Large intestine (tissue), 3 donors: ENCODE measurements at regions not wholly inside any gene's neighbourhood (a gene's known extent, or its start where the extent isn't known, plus 50 kb on each side); places are given as distances from the start of the nearest gene placed in this dataset.
A peak's percentile ranks its signal among the peaks of the same experiment; 100 is the strongest.
"Not testable (repeated sequence)": the region's sequence is repeated elsewhere in the genome, so short reads cannot be mapped to it uniquely, and the experiment has no call there.

ENCODE experiments used
- DNase-seq, 2 donors: peaks; one replicate each; pipeline versions ENCODE4 v3.0.0 to v3.0.0-alpha.2; 2013
- H3K27ac ChIP-seq: one replicate; pipeline ENCODE4 v1.5.1; 2013; ENCODE audit warnings: low read length
- H3K27me3 ChIP-seq: 2 replicates; pipeline ENCODE4 v1.6.1; 2013; ENCODE audit warnings: low read length; ENCODE audit not compliant: control insufficient read depth, insufficient read depth
- H3K36me3 ChIP-seq: 2 replicates; pipeline ENCODE4 v1.6.1; 2013; ENCODE audit warnings: low read length; ENCODE audit not compliant: control insufficient read depth, insufficient read depth
- H3K4me1 ChIP-seq: one replicate; pipeline ENCODE4 v1.6.1; 2013; ENCODE audit warnings: low read length; ENCODE audit not compliant: control insufficient read depth, insufficient read depth
- H3K4me3 ChIP-seq: one replicate; pipeline ENCODE4 v1.5.1; 2013; ENCODE audit warnings: low read length
- H3K9me3 ChIP-seq: one replicate; pipeline ENCODE4 v1.6.1; 2013; ENCODE audit warnings: mild to moderate bottlenecking, low read depth, low read length, moderate library complexity; ENCODE audit not compliant: control insufficient read depth
- WGBS: methylation state at CpG from one replicate; pipeline ENCODE4 v1.1.5; 2013; ENCODE audit warnings: low lambda C conversion rate; ENCODE audit not compliant: insufficient coverage; 5-methylcytosine and 5-hydroxymethylcytosine counted together

DNA sequence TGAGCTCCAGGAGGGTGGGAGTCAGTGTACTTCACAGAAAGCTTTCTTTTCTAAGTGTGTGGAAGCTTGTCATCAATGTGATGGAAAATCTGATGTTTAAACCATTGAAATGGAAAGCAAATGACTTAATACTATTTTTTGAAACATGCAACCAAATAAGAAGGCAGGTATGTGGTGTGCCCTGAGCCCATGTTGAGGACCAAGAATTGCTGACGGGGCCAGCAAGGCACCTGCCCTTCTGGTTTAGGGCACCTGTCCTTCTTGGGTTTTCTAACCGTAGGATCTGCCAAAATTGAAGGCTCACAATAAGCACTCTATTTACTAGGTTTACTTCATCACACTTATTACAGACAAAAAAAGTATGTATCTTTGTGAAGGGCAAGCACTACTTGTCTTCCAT, 537.7 kb downstream of the SOCS6 start:
- no peak overlapping the region for H3K27ac ChIP-seq
- H3K36me3 ChIP-seq = no peaks in the 10 kb centered on the region
- no peak overlapping the region for H3K4me3 ChIP-seq
- DNase-seq = no peak
- no peaks in the 10 kb centered on the region for H3K4me1 ChIP-seq
- no peaks in the 10 kb centered on the region for H3K27me3 ChIP-seq
- WGBS = 75% methylated on average over 1 of the region's 2 CpGs
- H3K9me3 ChIP-seq = no peaks in the 10 kb centered on the region

- no peaks in the 10 kb centered on the region for H3K4me1 ChIP-seq
- H3K36me3 ChIP-seq = no peaks in the 10 kb centered on the region
- no peak overlapping the region for H3K27ac ChIP-seq
- no peak overlapping the region for H3K4me3 ChIP-seq
- no peak for DNase-seq
- no peaks in the 10 kb centered on the region for H3K9me3 ChIP-seq
- 100% methylated on average over 1 of the region's 3 CpGs for WGBS
- H3K27me3 ChIP-seq = no peaks in the 10 kb centered on the region
Measured at GRCh38 chr18:70822691-70823090, 533.8 kb downstream of the SOCS6 start.

DNA sequence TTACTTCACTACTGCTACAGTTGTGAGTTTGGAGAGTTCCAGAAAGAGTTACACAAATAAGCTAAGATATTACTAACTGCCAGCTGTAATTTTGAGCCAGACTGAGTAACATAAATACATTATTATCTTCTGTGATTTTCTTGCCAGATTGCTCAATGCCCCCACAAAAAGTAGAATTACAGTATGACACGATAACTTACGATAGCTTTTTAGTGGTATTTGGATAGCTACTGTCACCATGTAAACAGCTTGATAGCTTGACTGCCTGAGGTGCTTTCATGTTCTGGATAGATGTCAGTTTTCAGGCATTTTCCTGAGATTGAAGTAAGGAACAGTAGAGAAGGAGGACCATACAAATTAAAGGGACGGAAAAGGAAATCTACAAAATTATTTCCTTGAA, 533.3 kb downstream of the SOCS6 start:
- H3K36me3 ChIP-seq = no peaks in the 10 kb centered on the region
- H3K4me1 ChIP-seq = no peaks in the 10 kb centered on the region
- H3K27me3 ChIP-seq = no peaks in the 10 kb centered on the region
- WGBS = 0% methylated on average over 1 of the region's 3 CpGs
- no peaks in the 10 kb centered on the region for H3K9me3 ChIP-seq
- H3K4me3 ChIP-seq = no peak overlapping the region
- no peak overlapping the region for H3K27ac ChIP-seq
- no peak for DNase-seq

- no CpG with 5 or more reads among the region's 8 CpGs for WGBS
- H3K27me3 ChIP-seq = no peaks in the 10 kb centered on the region
- no peak overlapping the region for H3K4me3 ChIP-seq
- H3K27ac ChIP-seq = no peak overlapping the region
- no peaks in the 10 kb centered on the region for H3K36me3 ChIP-seq
- DNase-seq = no peak
- no peaks in the 10 kb centered on the region for H3K4me1 ChIP-seq
- H3K9me3 ChIP-seq = no peaks in the 10 kb centered on the region
Measured at GRCh38 chr18:70808481-70809056, 519.7 kb downstream of the SOCS6 start.

DNA sequence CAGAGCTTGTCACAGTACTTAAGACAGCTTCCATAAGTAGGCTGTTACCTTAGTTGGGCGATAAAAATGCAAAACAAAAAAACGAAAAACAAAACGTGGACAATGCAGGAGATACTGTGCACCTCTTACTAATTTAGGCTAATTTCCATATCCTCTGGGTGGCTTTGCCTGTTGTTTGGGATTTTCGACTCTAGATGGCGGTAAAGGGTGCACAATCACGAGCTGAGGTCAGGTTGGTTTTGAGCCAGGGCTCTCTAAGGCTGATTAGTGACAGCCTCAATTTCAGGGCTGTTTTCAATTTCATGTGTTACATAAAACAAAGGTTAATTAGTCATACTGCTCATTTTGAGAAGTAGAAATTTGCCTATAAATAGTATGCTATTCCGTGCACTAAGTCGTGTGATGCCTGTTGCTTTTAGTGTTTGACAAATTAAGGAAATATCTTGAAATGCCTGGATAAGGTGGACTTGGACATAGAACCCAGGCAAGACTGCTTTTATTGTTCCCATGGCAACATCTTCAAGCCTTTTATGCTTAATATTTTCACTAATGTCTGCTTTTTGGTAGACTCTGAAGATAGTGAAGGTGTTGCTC, 493.1 kb downstream of the SOCS6 start:
- Histone ChIP-seq H3K4me3 (no peak overlapping the region), H3K36me3 (no peaks in the 10 kb centered on the region), H3K9me3 (no peaks in the 10 kb centered on the region), H3K27me3 (no peaks in the 10 kb centered on the region), H3K27ac (no peak overlapping the region), H3K4me1 (no peaks in the 10 kb centered on the region)
- WGBS = 28% methylated on average over 3 of the region's 8 CpGs
- peak; percentile 1 to 12 for DNase-seq

DNA sequence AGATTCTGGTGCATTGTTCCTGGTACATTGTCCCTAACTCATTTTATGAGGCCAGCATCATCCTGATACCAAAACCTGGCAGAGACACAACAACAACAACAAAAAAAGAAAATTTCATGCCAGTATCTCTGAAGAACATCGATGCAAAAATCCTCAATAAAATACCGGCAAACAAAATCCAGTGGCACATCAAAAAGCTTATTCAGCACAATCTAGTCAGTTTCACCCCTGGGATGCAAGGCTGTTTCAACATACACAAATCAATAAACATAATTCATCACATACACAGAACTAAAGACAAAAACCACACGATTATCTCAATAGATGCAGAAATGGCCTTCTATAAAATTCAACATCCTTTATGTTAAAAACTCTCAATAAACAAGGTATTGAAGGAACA, 477.4 kb downstream of the SOCS6 start:
- not testable (repeated sequence) for H3K4me3 ChIP-seq, H3K27me3 ChIP-seq, H3K9me3 ChIP-seq, H3K27ac ChIP-seq, H3K4me1 ChIP-seq, DNase-seq, H3K36me3 ChIP-seq
- no CpG with 5 or more reads among the region's 3 CpGs for WGBS

DNA sequence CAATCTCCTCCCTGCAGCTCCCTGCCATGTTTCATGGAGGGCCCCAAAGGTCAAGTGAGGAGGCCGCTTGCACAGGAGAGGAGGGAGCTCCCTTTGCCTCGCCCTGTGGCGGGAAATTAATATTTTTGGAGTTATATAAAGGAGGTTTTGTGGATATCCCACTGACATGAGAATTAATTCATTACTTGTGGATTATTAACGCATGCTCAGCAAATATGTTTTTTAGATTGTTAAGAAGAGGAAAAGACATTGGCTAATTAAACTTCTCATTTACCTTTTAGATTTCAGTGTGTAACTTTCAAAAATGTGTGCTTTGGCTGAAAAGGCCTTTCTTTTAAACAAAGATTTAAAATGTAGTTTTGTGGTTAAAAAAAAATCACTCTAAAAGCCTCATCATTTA, 474.0 kb downstream of the SOCS6 start:
- H3K36me3 ChIP-seq = no peaks in the 10 kb centered on the region
- H3K9me3 ChIP-seq = no peaks in the 10 kb centered on the region
- no peak overlapping the region for H3K4me3 ChIP-seq
- no peaks in the 10 kb centered on the region for H3K4me1 ChIP-seq
- WGBS = 100% methylated on average over 1 of the region's 4 CpGs
- H3K27ac ChIP-seq = no peak overlapping the region
- H3K27me3 ChIP-seq = no peaks in the 10 kb centered on the region
- DNase-seq = no peak

- no peak overlapping the region for H3K27ac ChIP-seq
- H3K4me3 ChIP-seq = no peak overlapping the region
- no peaks in the 10 kb centered on the region for H3K4me1 ChIP-seq
- no peak for DNase-seq
- H3K36me3 ChIP-seq = no peaks in the 10 kb centered on the region
- H3K9me3 ChIP-seq = no peaks in the 10 kb centered on the region
- 100% methylated on average over 2 of the region's 6 CpGs for WGBS
- H3K27me3 ChIP-seq = no peaks in the 10 kb centered on the region
Measured at GRCh38 chr18:70758780-70759179, 469.9 kb downstream of the SOCS6 start.

GRCh38 chr18:70754486-70754885, 465.6 kb downstream of the SOCS6 start:
- H3K27me3 ChIP-seq = no peaks in the 10 kb centered on the region
- no peaks in the 10 kb centered on the region for H3K9me3 ChIP-seq
- no peak overlapping the region for H3K4me3 ChIP-seq
- no peak overlapping the region for H3K27ac ChIP-seq
- no peaks in the 10 kb centered on the region for H3K4me1 ChIP-seq
- no CpG with 5 or more reads among the region's 1 CpG for WGBS
- no peak for DNase-seq
- H3K36me3 ChIP-seq = no peaks in the 10 kb centered on the region

DNA sequence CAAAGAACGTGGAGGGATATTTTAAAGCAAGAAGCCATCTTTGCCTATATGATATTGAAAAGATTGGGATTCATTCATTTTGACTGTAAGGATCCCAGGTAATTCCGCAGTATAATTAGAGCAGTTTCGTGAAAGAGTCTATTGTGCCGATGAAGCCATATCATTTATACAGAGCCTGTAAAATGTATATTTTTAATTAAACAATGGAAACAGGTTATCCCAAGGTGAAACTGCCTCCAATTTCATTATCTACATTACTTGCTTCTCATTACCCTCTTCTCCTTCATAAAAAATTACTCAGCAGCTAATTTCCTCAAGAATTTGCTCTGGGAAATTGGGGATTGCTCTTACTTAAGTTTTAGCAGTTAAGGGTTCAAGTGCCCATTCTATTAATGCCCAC, 444.1 kb downstream of the SOCS6 start:
- Histone ChIP-seq H3K9me3 (no peaks in the 10 kb centered on the region), H3K27me3 (no peaks in the 10 kb centered on the region), H3K27ac (no peak overlapping the region), H3K4me3 (no peak overlapping the region), H3K36me3 (no peaks in the 10 kb centered on the region), H3K4me1 (no peaks in the 10 kb centered on the region)
- DNase-seq = no peak
- no CpG with 5 or more reads among the region's 4 CpGs for WGBS

GRCh38 chr18:70732188-70732587, 443.3 kb downstream of the SOCS6 start:
- DNase-seq = no peak
- Histone ChIP-seq H3K9me3 (no peaks in the 10 kb centered on the region), H3K36me3 (no peaks in the 10 kb centered on the region), H3K27me3 (no peaks in the 10 kb centered on the region), H3K4me1 (no peaks in the 10 kb centered on the region), H3K4me3 (no peak overlapping the region), H3K27ac (no peak overlapping the region)
- 88% methylated on average over 6 of the region's 8 CpGs for WGBS
